GM19193 (cell line): ENCODE measurements at regions not wholly inside any gene's neighbourhood (a gene's known extent, or its start where the extent isn't known, plus 50 kb on each side); places are given as distances from the start of the nearest gene placed in this dataset.

Experiments
- POLR2A ChIP-seq: IDR thresholded peaks from 4 replicates; pipeline ENCODE4 v1.6.1; 2011; ENCODE audit not compliant: insufficient read depth, insufficient read length; ENCODE audit errors: extremely low read depth

- TF ChIP-seq POLR2A = no peak
These were observed 101.2 kb downstream of the BTG1 start for GRCh38 chr12:92044435-92044834.

- no peak for TF ChIP-seq POLR2A
These were observed 102.7 kb downstream of the BTG1 start for GRCh38 chr12:92042791-92043531.

GRCh38 chr12:92041742-92042141, 103.9 kb downstream of the BTG1 start:
- TF ChIP-seq POLR2A = no peak

GRCh38 chr12:92039046-92039445, 106.6 kb downstream of the BTG1 start:
- no peak for TF ChIP-seq POLR2A

- no peak for TF ChIP-seq POLR2A
These were observed 107.2 kb downstream of the BTG1 start for GRCh38 chr12:92038476-92038875.

- no peak for TF ChIP-seq POLR2A
These were observed 108.7 kb downstream of the BTG1 start for GRCh38 chr12:92036771-92037453.

- no peak for TF ChIP-seq POLR2A
These were observed 109.5 kb downstream of the BTG1 start for GRCh38 chr12:92036061-92036620.

GRCh38 chr12:92035477-92035876, 110.2 kb downstream of the BTG1 start:
- TF ChIP-seq POLR2A = no peak

GRCh38 chr12:92034858-92035401, 110.7 kb downstream of the BTG1 start:
- TF ChIP-seq POLR2A = peak; percentile 37

- no peak for TF ChIP-seq POLR2A
These were observed 111.6 kb downstream of the BTG1 start for GRCh38 chr12:92034083-92034482.

GRCh38 chr12:92032965-92033364, 112.7 kb downstream of the BTG1 start:
- no peak for TF ChIP-seq POLR2A

- no peak for TF ChIP-seq POLR2A
These were observed 113.5 kb downstream of the BTG1 start for GRCh38 chr12:92032101-92032500.

GRCh38 chr12:92030618-92031017, 115.0 kb downstream of the BTG1 start:
- no peak for TF ChIP-seq POLR2A

- no peak for TF ChIP-seq POLR2A
These were observed 115.6 kb downstream of the BTG1 start for GRCh38 chr12:92029902-92030586.

GRCh38 chr12:92029136-92029535, 116.5 kb downstream of the BTG1 start:
- no peak for TF ChIP-seq POLR2A
